Stimulated activated CD4-positive, alpha-beta T cell treated with anti-CD3 and anti-CD28 coated beads, Interleukin-1b, Interleukin-23, amount 100 ng/mL, for 1 hour (primary cell): ENCODE measurements at regions not wholly inside any gene's neighbourhood (a gene's known extent, or its start where the extent isn't known, plus 50 kb on each side); places are given as distances from the start of the nearest gene placed in this dataset.
"Not testable (repeated sequence)": the region's sequence is repeated elsewhere in the genome, so short reads cannot be mapped to it uniquely, and the experiment has no call there.

Experiments
- DNase-seq, 2 donors: peaks; one replicate each; pipeline ENCODE4 v3.0.0-alpha.2; 2020; ENCODE audit warnings: low read depth in 2 of 2

DNA sequence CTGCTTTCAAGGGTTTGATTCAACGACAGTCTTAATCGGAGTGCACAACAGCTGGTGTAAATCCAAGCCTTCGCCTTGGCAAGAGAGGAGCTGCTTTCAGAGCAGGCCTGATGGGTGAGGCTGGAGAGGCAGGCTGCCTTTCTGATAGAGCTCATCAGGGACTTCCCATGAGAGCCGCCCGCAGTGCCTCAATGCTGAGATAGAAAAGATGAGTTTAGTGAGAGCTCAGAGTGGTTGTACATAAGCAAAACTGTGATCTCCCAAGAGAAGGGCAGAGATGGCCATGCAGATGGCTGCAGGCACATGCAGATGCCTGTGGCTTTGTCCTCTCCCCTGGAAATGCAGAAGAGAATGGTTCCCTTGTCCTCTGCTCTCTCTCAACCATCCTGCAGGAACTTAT lies 122.1 kb downstream of the ARL4C start:
- no peak for DNase-seq

GRCh38 chr2:234374150-234374508 lies 122.8 kb downstream of the ARL4C start:
- DNase-seq: no peak

DNA sequence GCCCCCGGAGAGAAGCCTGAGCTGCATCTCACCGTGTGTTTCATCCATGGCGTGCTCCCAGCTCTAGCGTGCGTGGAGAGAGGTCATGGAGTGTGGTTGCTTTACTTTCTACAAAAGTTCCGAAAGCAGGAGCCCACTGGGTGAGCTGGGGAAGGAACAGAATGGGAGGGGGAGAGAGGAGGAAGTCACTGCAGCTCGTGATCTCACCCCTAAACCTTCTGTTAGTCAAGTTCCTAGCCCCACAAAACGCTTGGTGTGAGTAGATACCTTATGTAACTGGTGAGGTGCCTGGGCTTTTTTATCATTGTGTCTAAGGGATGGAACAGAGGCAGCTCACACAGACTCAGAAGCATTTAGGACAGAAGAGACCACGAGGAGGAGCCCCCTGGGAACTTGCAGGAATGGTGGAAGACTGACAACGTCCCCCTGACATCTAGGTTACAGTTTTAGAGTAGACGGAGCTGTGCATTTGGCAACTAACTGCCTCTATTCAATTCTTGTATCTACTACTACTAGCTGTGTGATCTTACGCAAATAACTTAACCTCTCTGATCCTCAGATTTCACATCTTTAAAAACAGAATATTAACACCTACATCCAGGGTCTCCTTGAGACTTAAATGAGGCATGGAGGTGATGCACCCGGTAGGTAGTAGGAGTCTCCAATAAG lies 123.3 kb downstream of the ARL4C start:
- no peak for DNase-seq

- DNase-seq: no peak
Measured at GRCh38 chr2:234373060-234373459, 123.8 kb downstream of the ARL4C start.

DNA sequence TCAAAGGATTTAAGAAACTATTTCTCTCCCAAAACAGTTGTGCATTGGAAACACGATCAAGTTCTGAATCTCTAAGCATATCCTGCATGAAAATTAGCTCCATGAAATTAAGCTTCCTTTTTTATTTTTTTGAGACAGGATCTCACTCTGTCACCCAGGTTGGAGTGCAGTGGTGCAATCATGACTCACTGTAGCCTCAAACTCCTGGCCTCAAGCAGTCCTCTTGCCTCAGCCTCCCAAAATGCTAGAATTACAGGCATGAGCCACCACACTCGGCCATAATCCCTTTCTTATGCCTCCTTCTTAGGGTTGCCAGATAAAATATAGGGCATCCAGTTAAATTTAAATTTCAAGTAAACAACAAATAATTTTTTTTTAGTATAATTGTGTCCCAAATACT lies 124.4 kb downstream of the ARL4C start:
- DNase-seq: no peak

- DNase-seq: peak in 1 of 2 donors; percentile 29
Measured at GRCh38 chr2:234368861-234369261, 128.0 kb downstream of the ARL4C start.

GRCh38 chr2:234366891-234367290 lies 130.0 kb downstream of the ARL4C start:
- no peak for DNase-seq

DNA sequence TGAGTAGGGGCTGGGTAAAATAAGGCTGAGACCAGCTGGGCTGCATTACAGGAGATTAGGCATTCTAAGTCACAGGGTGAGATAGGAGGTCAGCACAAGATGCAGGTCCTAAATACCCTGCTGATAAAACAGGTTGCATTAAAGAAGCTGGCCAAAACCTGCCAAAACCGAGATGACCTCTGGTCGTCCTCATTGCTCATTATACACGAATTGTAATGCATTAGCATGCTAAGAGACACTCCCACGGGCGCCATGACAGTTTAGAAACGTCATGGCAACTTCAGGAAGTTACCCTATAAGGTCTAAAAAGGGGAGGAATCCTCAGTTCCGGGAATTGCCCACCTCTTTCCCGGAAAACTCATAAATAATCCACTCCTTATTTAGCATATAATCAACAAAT lies 132.2 kb downstream of the ARL4C start:
- no peak for DNase-seq

- no peak for DNase-seq
Measured at GRCh38 chr2:234363647-234364294, 133.1 kb downstream of the ARL4C start.

DNA sequence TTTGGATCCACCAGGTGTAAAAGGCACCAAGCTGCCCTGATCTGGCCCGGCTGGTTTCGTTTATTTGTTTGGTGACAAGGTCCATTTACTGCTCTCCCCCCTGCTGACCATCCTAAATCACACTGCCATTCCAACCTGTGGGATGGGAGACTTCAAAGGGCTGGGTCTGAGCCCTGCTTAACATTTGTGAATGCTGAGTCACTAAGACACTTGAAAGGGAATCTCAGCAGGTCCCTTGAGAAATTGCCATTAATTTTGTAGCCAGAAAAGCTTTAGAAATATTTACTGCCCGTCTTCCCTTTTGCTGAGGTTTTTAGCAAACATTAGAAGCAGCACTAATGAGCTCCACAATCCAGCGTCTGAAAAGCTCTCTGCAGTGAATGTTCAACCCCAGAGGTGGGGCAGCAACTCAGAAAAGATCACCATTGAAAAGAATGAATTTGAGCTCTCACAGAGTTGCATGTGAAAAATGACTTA lies 133.8 kb downstream of the ARL4C start:
- DNase-seq: no peak

- DNase-seq: not testable (repeated sequence)
Measured at GRCh38 chr2:234360313-234360975, 136.4 kb downstream of the ARL4C start.

DNA sequence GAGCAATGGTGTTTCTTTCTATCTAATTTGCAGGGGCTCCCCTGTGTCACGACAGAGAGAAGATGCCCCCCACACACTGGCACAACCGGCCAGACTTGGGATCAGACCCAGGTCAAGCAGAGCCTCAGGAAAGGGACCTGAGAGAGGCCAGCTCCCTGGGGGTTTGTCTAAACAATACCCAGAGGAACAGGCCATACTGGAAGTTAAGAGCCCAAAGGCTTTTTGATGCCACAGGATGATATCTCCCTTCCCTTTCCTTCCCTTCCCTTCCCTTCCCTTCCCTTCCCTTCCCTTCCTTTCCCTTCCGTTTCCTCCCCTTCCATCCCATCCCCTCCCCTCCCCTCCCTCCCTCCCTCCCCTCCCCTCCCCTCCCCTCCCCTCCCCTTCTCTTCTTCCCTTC lies 139.2 kb downstream of the ARL4C start:
- DNase-seq: no peak

GRCh38 chr2:234355808-234356365 lies 141.0 kb downstream of the ARL4C start:
- no peak for DNase-seq

DNA sequence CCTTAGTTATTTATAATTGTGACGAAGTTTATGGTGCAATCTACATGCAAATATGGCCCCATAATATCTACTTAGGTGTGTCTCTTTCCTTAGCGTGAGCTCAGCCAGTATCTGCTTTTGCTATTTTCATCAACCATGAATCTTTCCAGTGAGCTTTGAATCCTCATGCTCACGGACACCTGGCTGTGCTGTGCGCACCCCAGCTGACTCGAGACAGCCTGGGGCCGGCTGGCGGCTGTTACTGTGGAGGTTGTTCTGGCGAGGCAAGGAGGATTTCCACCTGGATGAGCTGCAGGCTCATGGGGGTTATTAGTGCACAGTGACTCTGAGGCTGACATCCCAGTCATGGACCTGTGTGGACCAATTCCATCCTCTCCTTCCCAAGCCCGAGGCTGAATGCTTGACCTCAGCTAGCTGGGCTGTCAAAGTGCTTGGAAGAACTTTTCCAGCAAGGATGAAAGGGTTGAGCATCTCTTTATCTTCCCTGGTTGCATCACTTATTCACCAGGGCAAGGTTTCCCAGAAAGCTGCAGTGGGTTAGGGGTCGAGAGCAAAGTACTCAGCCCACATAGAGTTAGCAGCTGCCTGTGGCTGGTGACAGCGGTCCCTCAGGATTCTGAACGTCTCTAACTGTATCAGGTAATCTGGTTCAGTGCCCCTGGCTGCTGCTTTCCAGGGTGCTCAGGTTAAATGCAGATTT lies 141.7 kb downstream of the ARL4C start:
- DNase-seq: no peak

GRCh38 chr2:234352270-234352669 lies 144.6 kb downstream of the ARL4C start:
- no peak for DNase-seq

- not testable (repeated sequence) for DNase-seq
Measured at GRCh38 chr2:234351866-234352265, 145.0 kb downstream of the ARL4C start.

DNA sequence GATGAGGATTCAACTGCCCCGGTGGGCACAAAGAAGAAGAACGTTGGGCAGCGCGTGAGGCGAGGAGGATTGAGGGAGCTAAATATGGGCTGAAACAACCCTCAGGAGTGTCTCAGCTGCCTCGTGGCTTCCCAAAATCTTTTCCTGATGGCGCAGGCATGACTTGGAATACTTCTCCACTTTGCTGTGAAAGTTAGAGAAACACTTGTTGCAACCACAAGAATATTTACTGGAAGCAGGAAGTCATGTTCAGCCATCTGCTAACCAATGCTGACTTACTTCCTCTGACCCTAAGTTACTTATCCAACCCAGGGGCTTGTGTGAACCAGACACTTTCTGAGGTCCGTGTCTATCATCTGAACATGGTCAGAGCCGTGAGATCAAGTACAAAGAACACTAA lies 148.8 kb downstream of the ARL4C start:
- DNase-seq: no peak

- DNase-seq: no peak
Measured at GRCh38 chr2:234345921-234346320, 151.0 kb downstream of the ARL4C start.

GRCh38 chr2:234344012-234344411 lies 152.9 kb downstream of the ARL4C start:
- no peak for DNase-seq

DNA sequence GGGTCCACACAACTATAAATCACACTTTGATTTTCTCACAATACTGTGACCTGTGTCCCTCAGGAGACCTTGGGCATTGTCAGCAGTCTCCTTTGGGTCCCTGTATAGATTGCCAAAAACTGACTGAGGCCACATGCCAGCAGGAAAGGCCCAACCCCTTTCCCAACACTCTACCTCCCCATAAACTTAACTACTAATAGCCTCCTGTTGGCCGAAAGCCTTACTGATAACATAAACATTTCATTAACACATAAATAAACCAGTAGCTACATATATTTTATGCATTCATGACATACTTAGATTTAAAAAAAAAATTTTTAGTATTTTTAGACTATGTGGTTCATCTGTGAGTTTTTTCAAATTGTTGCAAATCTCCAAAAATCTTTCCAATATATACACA lies 153.5 kb downstream of the ARL4C start:
- DNase-seq: no peak

DNA sequence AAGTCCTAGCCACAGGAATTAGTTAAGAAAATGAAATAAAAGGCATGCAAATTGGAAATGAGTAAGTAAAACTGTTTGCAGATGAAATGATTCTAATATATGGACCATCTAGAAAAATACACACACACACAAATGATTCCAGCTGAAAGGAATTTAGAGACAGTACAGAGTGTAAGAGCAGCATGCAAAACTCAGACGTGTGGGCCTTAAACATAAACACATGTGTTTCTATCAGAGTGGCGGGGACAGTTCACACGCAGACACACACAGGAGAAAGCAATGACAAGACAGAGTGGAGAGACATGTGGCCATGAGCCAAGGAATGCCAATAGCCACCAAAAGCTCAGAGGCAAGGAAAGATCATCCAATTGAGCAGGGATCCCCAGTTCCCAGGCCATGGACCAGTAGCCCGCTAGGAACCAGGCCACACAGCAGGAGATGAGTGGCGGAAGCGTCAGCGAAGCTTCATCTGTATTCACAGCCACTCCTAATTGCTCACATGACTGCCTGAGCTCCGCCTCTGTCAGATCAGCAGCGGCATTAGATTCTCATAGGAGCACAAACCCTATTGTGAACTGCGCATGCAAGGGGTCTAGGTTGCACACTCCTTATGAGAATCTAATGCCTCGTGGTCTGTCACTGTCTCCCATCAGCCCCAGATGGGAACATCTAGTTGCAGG lies 155.4 kb downstream of the ARL4C start:
- DNase-seq: no peak

GRCh38 chr2:234339501-234339900 lies 157.4 kb downstream of the ARL4C start:
- no peak for DNase-seq
